Right cardiac atrium (tissue), 5 donors: ENCODE measurements at regions not wholly inside any gene's neighbourhood (a gene's known extent, or its start where the extent isn't known, plus 50 kb on each side); places are given as distances from the start of the nearest gene placed in this dataset.
A peak's percentile ranks its signal among the peaks of the same experiment; 100 is the strongest.

Experiments
- ATAC-seq, 2 donors: fragments of 200-7000 bp; cut with Tn5 transposase; one replicate each; pipeline versions ENCODE4 v1.8.0 to v1.9.1; 2020; ENCODE audit warnings: moderate library complexity in 2 of 2, mild to moderate bottlenecking in 1 of 2
- DNase-seq, 3 donors: peaks; one replicate each; pipeline ENCODE4 v3.0.0-alpha.2; 2020
- H3K27ac ChIP-seq: one replicate; pipeline ENCODE4 v1.5.1; 2013; ENCODE audit warnings: mild to moderate bottlenecking, low read length, control low read depth, moderate library complexity
- H3K27me3 ChIP-seq: one replicate; pipeline ENCODE4 v1.6.1; 2013; ENCODE audit not compliant: control insufficient read depth, insufficient read depth
- H3K4me1 ChIP-seq: one replicate; pipeline ENCODE4 v1.6.1; 2013; ENCODE audit warnings: low read length; ENCODE audit not compliant: control insufficient read depth, insufficient read depth
- H3K4me3 ChIP-seq: one replicate; pipeline ENCODE4 v1.5.1; 2013; ENCODE audit warnings: low read length, control low read depth
- H3K9me3 ChIP-seq: one replicate; pipeline ENCODE4 v1.6.1; 2013; ENCODE audit warnings: low read length; ENCODE audit not compliant: control insufficient read depth
- WGBS: extraction: QIAGEN DNeasy Blood & Tissue Kit; methylation state at CpG from one replicate; pipeline ENCODE4 v1.1.7; 2013; 5-methylcytosine and 5-hydroxymethylcytosine counted together
- intact Hi-C, 4 donors: fragments of 100-400 bp; cut with DNase I; formaldehyde crosslinking; loops; one replicate each; pipeline versions ENCODE4 v1.11.0 to v1.14.0; 2022 to 2023
- donor health status: healthy with polysubstance abuse.
- donor health status: DM: no; HTN: yes; CAD: no.
- donor health status: DM: no; HTN: no; CAD: no.
- donor health status: DM: no; HTN: yes; CAD: no; lungs with severe emphysema.
- donor health status: DM: yes; HTN: yes; CAD: no.

- H3K9me3 ChIP-seq, result no peaks in the 10 kb centered on the region
- no peak overlapping the region for H3K4me3 ChIP-seq
- H3K4me1 ChIP-seq, result no peaks in the 10 kb centered on the region
- intact Hi-C loops, result no loop called here
- DNase-seq (no peak), ATAC-seq (no peak)
- WGBS, result 71% methylated on average over 2 of the region's 2 CpGs
- H3K27me3 ChIP-seq, result no peaks in the 10 kb centered on the region
- H3K27ac ChIP-seq, result no peak overlapping the region
Measured at GRCh38 chr1:95728841-95729240, 494.8 kb downstream of the RWDD3 start.

GRCh38 chr1:95730986-95731385, 497.0 kb downstream of the RWDD3 start:
- Histone ChIP-seq H3K9me3 (no peaks in the 10 kb centered on the region), H3K27me3 (no peaks in the 10 kb centered on the region), H3K4me1 (no peaks in the 10 kb centered on the region), H3K4me3 (no peak overlapping the region), H3K27ac (no peak overlapping the region)
- DNase-seq (no peak), ATAC-seq (no peak)
- 57% methylated on average over 3 of the region's 3 CpGs for WGBS
- intact Hi-C loops, result no loop called here

GRCh38 chr1:95731466-95731865, 497.5 kb downstream of the RWDD3 start:
- intact Hi-C loops, result no loop called here
- ATAC-seq (no peak), DNase-seq (no peak)
- H3K9me3 ChIP-seq, result no peaks in the 10 kb centered on the region
- H3K4me3 ChIP-seq, result no peak overlapping the region
- no peaks in the 10 kb centered on the region for H3K27me3 ChIP-seq
- no peaks in the 10 kb centered on the region for H3K4me1 ChIP-seq
- no peak overlapping the region for H3K27ac ChIP-seq

GRCh38 chr1:95733031-95733430, 499.0 kb downstream of the RWDD3 start:
- DNase-seq (no peak), ATAC-seq (no peak)
- no peaks in the 10 kb centered on the region for H3K4me1 ChIP-seq
- H3K27ac ChIP-seq, result no peak overlapping the region
- H3K4me3 ChIP-seq, result no peak overlapping the region
- intact Hi-C loops, result no loop called here
- no peaks in the 10 kb centered on the region for H3K27me3 ChIP-seq
- WGBS, result 70% methylated on average over 1 of the region's 1 CpG
- H3K9me3 ChIP-seq, result no peaks in the 10 kb centered on the region

- intact Hi-C loops, result no loop called here
- no peak for DNase-seq
- Histone ChIP-seq H3K4me3 (no peak overlapping the region), H3K4me1 (no peaks in the 10 kb centered on the region), H3K27ac (no peak overlapping the region), H3K9me3 (no peaks in the 10 kb centered on the region), H3K27me3 (no peaks in the 10 kb centered on the region)
- WGBS, result 85% methylated on average over 6 of the region's 6 CpGs
- no peak for ATAC-seq
Measured at GRCh38 chr1:95733671-95734070, 499.7 kb downstream of the RWDD3 start.

GRCh38 chr1:95734560-95734959, 500.6 kb downstream of the RWDD3 start:
- Histone ChIP-seq H3K4me3 (no peak overlapping the region), H3K9me3 (no peaks in the 10 kb centered on the region), H3K27me3 (no peaks in the 10 kb centered on the region), H3K27ac (no peak overlapping the region), H3K4me1 (no peaks in the 10 kb centered on the region)
- WGBS, result 86% methylated on average over 2 of the region's 2 CpGs
- intact Hi-C loops, result no loop called here
- DNase-seq (no peak), ATAC-seq (no peak)

- no peak overlapping the region for H3K27ac ChIP-seq
- no peak overlapping the region for H3K4me3 ChIP-seq
- WGBS, result 40% methylated on average over 3 of the region's 3 CpGs
- ATAC-seq (peak; percentile 67 to 70), DNase-seq (peak; percentile 32 to 42 (median 32))
- no peaks in the 10 kb centered on the region for H3K27me3 ChIP-seq
- no peaks in the 10 kb centered on the region for H3K9me3 ChIP-seq
- peaks cover 2% of the 10 kb centered on the region for H3K4me1 ChIP-seq
- intact Hi-C loops, result no loop called here
Measured at GRCh38 chr1:95742591-95743089, 508.6 kb downstream of the RWDD3 start.

- Histone ChIP-seq H3K9me3 (no peaks in the 10 kb centered on the region), H3K4me3 (no peak overlapping the region), H3K27ac (no peak overlapping the region), H3K27me3 (no peaks in the 10 kb centered on the region), H3K4me1 (peaks cover 2% of the 10 kb centered on the region)
- intact Hi-C loops, result no loop called here
- DNase-seq, result no peak
- 71% methylated on average over 2 of the region's 2 CpGs for WGBS
- ATAC-seq, result no peak
Measured at GRCh38 chr1:95744731-95745130, 510.7 kb downstream of the RWDD3 start.

GRCh38 chr1:95752515-95753381, 518.7 kb downstream of the RWDD3 start:
- Histone ChIP-seq H3K4me1 (no peaks in the 10 kb centered on the region), H3K27ac (no peak overlapping the region), H3K4me3 (no peak overlapping the region), H3K9me3 (no peaks in the 10 kb centered on the region), H3K27me3 (no peaks in the 10 kb centered on the region)
- ATAC-seq (no peak), DNase-seq (peak in 2 of 3 donors; percentile 37 to 43)
- intact Hi-C loops, result no loop called here
- 95% methylated on average over 26 of the region's 26 CpGs for WGBS

GRCh38 chr1:95753382-95754016, 519.5 kb downstream of the RWDD3 start:
- Histone ChIP-seq H3K4me1 (no peaks in the 10 kb centered on the region), H3K27me3 (no peaks in the 10 kb centered on the region), H3K27ac (no peak overlapping the region), H3K4me3 (no peak overlapping the region), H3K9me3 (no peaks in the 10 kb centered on the region)
- no peak for ATAC-seq
- peak in 1 of 3 donors; percentile 11 for DNase-seq
- WGBS, result 95% methylated on average over 12 of the region's 12 CpGs
- intact Hi-C loops, result no loop called here

GRCh38 chr1:95754412-95754811, 520.4 kb downstream of the RWDD3 start:
- DNase-seq (peak in 2 of 3 donors; percentile 26 to 28), ATAC-seq (no peak)
- Histone ChIP-seq H3K4me3 (no peak overlapping the region), H3K4me1 (no peaks in the 10 kb centered on the region), H3K9me3 (no peaks in the 10 kb centered on the region), H3K27me3 (no peaks in the 10 kb centered on the region), H3K27ac (no peak overlapping the region)
- WGBS, result 87% methylated on average over 6 of the region's 6 CpGs
- intact Hi-C loops, result no loop called here
